SK-N-MC (cell line): ENCODE measurements at regions not wholly inside any gene's neighbourhood (a gene's known extent, or its start where the extent isn't known, plus 50 kb on each side); places are given as distances from the start of the nearest gene placed in this dataset.

Experiments used
- DNase-seq: peaks from one replicate; pipeline ENCODE4 v3.0.0-alpha.2; 2011; ENCODE audit warnings: low read depth, low spot score
- H3K27ac ChIP-seq: fragments of 200-600 bp; sonication (generic); 2 replicates; pipeline ENCODE4 v1.5.1; 2016; ENCODE audit warnings: mixed run types
- H3K36me3 ChIP-seq: fragments of 200-600 bp; sonication (generic); 2 replicates; pipeline ENCODE4 v1.6.1; 2017; ENCODE audit warnings: antibody characterized with exemption, low read length, mixed read lengths; ENCODE audit not compliant: insufficient read depth
- H3K4me3 ChIP-seq: fragments of 200-600 bp; sonication (generic); 2 replicates; pipeline ENCODE4 v1.5.1; 2016
- H3K9ac ChIP-seq: fragments of 200-600 bp; sonication (generic); 2 replicates; pipeline ENCODE4 v1.8.0; 2017; ENCODE audit warnings: mixed run types, mixed read lengths; ENCODE audit not compliant: insufficient read length
- H3K9me3 ChIP-seq: fragments of 200-600 bp; sonication (generic); 2 replicates; pipeline ENCODE4 v1.6.1; 2017; ENCODE audit warnings: low read depth, mild to moderate bottlenecking, antibody characterized with exemption, low read length, moderate library complexity, mixed read lengths
- EZH2 ChIP-seq: fragments of 200-600 bp; sonication (generic); IDR thresholded peaks from one replicate; pipeline ENCODE4 v1.6.1; 2017; ENCODE audit warnings: antibody characterized with exemption
- FOXP2 ChIP-seq: optimal IDR thresholded peaks from 2 replicates; pipeline ENCODE3; 2011; ENCODE audit warnings: mild to moderate bottlenecking, moderate library complexity; ENCODE audit not compliant: insufficient read depth; ENCODE audit errors: extremely low read length, control extremely low read depth
- POLR2AphosphoS5 ChIP-seq: IDR thresholded peaks from 2 replicates; pipeline ENCODE4 v1.6.1; 2012; ENCODE audit warnings: mild to moderate bottlenecking, low read depth, low read length, borderline replicate concordance

DNA sequence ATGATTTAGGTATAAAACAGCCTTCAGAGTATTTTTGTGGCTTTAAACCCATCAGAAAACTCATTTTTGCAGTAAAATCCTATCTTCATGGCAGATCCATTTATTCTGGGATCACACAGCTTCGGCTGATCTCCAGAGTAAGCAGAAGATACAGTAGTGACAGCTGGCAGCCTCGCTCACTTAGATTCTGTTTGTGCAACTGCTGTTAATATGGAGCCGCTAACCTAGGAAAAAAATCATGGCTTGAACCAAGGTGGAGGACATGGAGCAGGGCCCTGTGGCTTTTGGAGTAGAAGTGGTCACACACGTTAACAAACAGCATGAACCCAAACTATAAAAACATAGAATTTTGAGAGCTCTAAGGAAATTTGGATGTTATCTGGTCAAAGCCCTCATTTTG lies 137.2 kb upstream of the ARHGAP5 start:
- H3K36me3 ChIP-seq, result no peaks in the 10 kb centered on the region
- H3K9me3 ChIP-seq, result no peaks in the 10 kb centered on the region
- no peak for TF ChIP-seq POLR2AphosphoS5
- no peak for TF ChIP-seq EZH2
- TF ChIP-seq FOXP2, result no peak
- DNase-seq, result no peak
- H3K4me3 ChIP-seq, result no peak overlapping the region
- H3K27ac ChIP-seq, result no peak overlapping the region
- no peak overlapping the region for H3K9ac ChIP-seq

DNA sequence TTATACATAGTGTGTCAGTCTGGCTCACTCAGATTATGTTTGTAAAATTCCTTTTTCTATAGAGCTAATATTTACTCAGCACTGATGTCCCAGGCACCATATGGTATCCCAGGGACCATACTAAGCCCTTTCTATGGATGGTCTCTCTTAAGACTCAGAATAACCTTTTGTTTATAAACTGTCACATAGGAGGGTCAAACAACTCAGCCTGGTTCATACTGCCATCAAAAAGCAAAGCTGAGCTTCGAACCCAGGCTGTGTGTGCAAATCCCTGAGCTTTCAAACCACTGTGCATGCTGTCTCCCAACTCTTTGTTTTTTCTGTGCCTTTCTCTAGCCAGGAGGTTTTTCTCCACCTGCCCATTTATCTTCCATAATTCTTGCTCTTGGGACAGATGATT lies 135.6 kb upstream of the ARHGAP5 start:
- no peak overlapping the region for H3K9ac ChIP-seq
- no peak for DNase-seq
- no peaks in the 10 kb centered on the region for H3K9me3 ChIP-seq
- no peak overlapping the region for H3K27ac ChIP-seq
- no peaks in the 10 kb centered on the region for H3K36me3 ChIP-seq
- H3K4me3 ChIP-seq, result no peak overlapping the region
- TF ChIP-seq EZH2 (no peak), POLR2AphosphoS5 (no peak), FOXP2 (no peak)

DNA sequence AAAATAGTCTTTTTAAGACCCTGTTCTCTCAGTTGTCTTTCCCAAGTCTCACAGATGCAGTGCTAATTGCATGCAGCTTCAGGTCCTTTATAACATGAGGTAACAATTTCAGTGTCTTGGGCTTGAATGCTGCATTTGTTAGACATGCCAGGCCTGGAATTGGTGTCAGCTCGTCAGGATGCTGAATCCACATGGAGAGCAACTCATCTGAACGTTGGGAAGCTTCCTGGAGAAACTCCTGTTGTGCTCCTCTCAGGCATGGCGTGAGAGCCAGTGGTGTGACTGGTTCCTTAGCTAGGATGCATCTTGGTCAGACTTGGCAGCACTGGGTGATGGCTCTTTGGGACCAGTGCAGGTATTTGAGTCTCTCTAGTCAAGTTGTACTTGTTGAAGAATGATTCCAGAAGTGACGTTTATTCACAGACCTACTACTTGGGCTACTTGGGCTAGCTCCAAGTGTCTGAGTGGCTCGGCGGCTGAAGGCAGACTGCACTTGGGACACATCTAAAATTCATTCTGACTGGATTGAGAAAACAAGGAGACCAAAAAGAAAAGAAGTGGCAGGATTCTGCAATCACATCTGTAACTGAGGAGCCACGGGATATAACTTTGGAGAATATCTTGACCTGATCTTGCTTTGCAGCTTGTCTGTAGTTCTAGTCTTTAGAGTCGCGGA lies 134.8 kb upstream of the ARHGAP5 start:
- Histone ChIP-seq H3K27ac (no peak overlapping the region), H3K9me3 (no peaks in the 10 kb centered on the region), H3K36me3 (no peaks in the 10 kb centered on the region), H3K9ac (no peak overlapping the region), H3K4me3 (no peak overlapping the region)
- no peak for DNase-seq
- TF ChIP-seq EZH2 (no peak), FOXP2 (no peak), POLR2AphosphoS5 (no peak)

DNA sequence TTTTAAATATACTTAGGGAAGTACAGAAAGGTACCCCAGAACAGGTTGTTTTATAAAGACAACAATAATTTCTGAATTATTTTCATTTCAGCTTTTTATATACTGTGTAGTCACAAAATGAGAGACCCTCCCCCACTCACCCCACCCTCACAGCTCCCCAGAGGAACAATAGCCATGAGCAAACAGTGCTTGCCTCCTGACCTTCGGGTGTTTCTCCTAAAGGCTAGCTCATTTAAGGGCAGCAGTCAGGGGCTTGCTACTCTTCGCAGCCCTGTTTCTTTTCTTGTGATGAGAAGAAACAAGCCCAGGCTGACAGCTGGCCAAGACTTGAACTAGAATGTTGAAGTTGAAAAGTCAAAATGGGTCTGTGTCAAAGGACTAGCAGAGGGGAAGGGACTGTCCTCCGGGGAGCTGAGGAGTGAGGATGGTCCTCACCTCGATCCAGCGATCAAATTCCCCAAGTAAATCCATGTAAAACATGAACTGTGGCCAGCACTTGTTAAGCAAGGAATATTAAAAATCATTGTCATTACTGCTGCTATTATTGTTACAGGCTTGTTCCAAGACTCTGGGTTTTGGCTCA lies 133.8 kb upstream of the ARHGAP5 start:
- no peak for DNase-seq
- H3K36me3 ChIP-seq, result no peaks in the 10 kb centered on the region
- no peaks in the 10 kb centered on the region for H3K9me3 ChIP-seq
- H3K4me3 ChIP-seq, result no peak overlapping the region
- H3K9ac ChIP-seq, result no peak overlapping the region
- no peak for TF ChIP-seq EZH2
- no peak for TF ChIP-seq POLR2AphosphoS5
- TF ChIP-seq FOXP2, result no peak
- no peak overlapping the region for H3K27ac ChIP-seq

DNA sequence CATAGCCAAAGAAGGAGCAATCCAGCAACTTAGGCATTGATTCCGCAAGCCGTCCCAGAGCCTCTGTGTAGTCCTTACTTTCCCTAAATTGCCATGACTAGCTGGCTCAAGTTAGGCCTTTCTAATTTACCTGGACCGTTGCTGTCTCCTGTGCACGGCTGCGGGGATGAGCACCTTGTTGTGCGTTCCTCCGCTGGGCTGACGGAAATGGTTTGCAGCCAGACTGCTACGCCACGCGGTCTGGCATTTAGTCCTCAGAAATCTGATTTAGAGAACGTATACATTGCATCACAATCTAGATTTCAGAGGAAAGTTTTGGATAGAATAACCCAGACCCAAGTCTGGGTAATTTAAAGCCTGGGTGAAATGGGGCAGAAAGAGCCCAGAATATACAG lies 133.2 kb upstream of the ARHGAP5 start:
- Histone ChIP-seq H3K4me3 (no peak overlapping the region), H3K27ac (no peak overlapping the region), H3K9ac (no peak overlapping the region), H3K36me3 (no peaks in the 10 kb centered on the region), H3K9me3 (no peaks in the 10 kb centered on the region)
- DNase-seq, result no peak
- TF ChIP-seq POLR2AphosphoS5, result no peak
- no peak for TF ChIP-seq FOXP2
- TF ChIP-seq EZH2, result no peak

DNA sequence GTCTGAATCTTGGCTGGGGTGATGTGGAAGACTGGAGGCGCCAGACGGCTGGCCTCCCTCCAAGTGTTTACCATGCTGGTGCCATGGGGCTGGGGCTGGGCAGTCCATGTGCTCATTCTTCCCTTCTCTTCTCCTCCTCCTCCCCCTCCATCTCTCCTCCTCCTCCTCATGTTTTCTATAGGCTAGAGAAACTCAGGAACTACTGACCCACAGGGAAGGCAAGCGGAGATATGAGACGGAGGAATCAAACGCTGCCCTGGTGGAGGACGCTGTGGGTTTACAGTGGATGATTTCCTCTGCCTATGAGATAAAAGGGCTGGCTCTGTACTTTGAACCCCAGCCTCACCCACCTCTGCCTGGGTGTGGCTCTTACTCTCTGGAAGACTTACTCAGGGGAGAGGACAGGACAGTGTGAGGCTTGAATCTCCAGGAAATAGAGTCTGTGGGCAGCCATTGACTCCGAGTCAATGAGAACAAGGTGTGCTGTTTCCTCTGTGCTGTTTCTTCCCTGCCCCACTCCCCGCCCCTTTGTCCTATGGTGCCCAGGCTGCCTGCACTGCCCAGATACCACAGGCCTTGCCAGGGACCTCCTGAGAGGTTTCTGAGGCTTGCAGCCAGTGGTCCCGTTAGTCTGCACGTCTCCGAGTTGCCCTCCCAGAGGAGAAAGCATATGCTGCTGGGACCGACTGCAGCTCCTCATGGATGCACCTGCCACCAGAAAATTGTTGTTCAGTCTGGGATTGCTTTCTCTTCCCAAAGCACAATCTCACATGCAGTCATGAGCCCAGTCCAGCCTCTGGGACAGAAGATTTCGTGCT lies 132.6 kb upstream of the ARHGAP5 start:
- no peak for TF ChIP-seq FOXP2
- no peak for TF ChIP-seq EZH2
- no peak for TF ChIP-seq POLR2AphosphoS5
- H3K4me3 ChIP-seq, result no peak overlapping the region
- H3K27ac ChIP-seq, result no peak overlapping the region
- no peak for DNase-seq
- H3K9me3 ChIP-seq, result no peaks in the 10 kb centered on the region
- H3K36me3 ChIP-seq, result no peaks in the 10 kb centered on the region
- no peak overlapping the region for H3K9ac ChIP-seq

DNA sequence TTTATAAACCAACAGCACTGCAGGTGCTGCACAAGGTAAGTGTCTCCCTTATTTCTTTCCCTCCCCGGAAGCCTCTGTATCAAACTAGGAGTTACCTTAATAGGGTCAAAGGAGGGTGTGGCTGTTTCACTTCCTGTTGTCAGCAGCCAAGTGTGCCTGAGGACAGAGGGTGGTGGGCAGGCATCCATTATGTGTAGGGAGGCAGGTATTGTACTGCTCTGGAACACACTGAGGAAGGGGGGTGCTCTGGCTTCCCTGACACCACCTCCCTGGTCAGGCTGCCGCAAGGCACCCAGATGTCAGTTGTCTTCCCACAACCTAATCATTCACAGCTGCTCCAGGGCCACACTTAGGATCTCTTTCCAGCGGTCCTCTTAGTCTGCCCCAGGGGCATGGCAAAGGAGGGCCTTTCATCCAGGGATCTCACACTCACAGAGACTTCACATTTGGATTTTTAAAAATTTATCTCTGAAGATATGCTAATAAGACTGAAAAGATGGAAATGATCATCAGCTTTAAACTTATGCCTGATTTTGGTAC lies 132.0 kb upstream of the ARHGAP5 start:
- H3K9ac ChIP-seq, result no peak overlapping the region
- no peaks in the 10 kb centered on the region for H3K9me3 ChIP-seq
- TF ChIP-seq EZH2 (no peak), POLR2AphosphoS5 (no peak), FOXP2 (no peak)
- H3K36me3 ChIP-seq, result no peaks in the 10 kb centered on the region
- no peak for DNase-seq
- H3K27ac ChIP-seq, result no peak overlapping the region
- H3K4me3 ChIP-seq, result no peak overlapping the region

DNA sequence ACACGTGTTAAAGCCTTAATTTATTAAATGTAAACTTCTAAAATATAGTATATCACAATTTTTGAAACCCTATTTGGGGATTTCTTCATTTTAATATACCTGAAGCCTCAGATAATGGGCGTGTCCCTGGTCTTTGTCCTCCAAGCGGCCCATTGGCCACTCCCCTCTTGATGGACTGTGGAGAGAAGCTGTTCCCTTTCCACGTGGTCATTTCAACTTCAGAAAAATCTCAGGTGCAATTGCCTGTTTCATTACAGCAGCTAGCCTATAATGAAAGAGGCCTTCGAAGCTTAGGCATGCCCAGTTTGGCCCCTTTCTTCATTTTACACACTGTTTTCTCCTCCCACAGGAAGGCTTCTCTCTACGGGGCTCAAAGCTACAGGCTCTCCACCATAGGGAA lies 131.4 kb upstream of the ARHGAP5 start:
- no peak for TF ChIP-seq EZH2
- DNase-seq, result no peak

More for the DNA sequence above, 131.4 kb upstream of the ARHGAP5 start:
- no peak overlapping the region for H3K9ac ChIP-seq
- no peak overlapping the region for H3K4me3 ChIP-seq
- H3K9me3 ChIP-seq, result no peaks in the 10 kb centered on the region
- H3K36me3 ChIP-seq, result no peaks in the 10 kb centered on the region
- no peak overlapping the region for H3K27ac ChIP-seq
